ENCODE measurements at regions not wholly inside any gene's neighbourhood (a gene's known extent, or its start where the extent isn't known, plus 50 kb on each side); places are given as distances from the start of the nearest gene placed in this dataset.
"Not testable (repeated sequence)": the region's sequence is repeated elsewhere in the genome, so short reads cannot be mapped to it uniquely, and the experiment has no call there.

DNA sequence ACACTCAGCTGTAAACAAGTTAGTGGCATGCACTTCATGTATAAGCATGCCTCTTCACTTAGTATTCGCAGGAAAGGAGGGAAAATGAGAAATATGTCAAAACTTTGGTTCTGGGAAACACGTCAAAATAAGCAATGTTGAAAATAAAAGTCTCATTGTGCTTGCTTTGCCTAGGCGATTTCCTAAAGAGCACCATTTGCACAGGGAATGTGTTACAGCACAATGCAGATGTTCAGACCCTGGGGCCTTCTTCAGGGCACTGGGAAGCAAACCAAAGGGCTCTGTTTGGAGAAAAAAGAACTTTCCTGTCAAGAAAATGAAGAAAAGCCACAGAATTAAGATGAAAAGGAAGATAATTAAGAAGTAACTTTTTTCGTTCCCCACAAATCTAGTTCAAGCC is 98.6 kb upstream of the PLD5 start:
- H3K36me3 ChIP-seq (ENCODE audit: low read depth) = no peaks in the 10 kb centered on the region
- intact Hi-C loops (cut with DNase I, micrococcal nuclease) = no loop called here
- TF ChIP-seq, protein P1, sequence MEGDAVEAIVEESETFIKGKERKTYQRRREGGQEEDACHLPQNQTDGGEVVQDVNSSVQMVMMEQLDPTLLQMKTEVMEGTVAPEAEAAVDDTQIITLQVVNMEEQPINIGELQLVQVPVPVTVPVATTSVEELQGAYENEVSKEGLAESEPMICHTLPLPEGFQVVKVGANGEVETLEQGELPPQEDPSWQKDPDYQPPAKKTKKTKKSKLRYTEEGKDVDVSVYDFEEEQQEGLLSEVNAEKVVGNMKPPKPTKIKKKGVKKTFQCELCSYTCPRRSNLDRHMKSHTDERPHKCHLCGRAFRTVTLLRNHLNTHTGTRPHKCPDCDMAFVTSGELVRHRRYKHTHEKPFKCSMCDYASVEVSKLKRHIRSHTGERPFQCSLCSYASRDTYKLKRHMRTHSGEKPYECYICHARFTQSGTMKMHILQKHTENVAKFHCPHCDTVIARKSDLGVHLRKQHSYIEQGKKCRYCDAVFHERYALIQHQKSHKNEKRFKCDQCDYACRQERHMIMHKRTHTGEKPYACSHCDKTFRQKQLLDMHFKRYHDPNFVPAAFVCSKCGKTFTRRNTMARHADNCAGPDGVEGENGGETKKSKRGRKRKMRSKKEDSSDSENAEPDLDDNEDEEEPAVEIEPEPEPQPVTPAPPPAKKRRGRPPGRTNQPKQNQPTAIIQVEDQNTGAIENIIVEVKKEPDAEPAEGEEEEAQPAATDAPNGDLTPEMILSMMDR (IDR thresholded peaks at IDR 0.05) = no peak
- peaks cover 27% of the 10 kb centered on the region for H3K9me3 ChIP-seq
- H3K4me3 ChIP-seq = no peak overlapping the region
- H3K4me1 ChIP-seq (ENCODE audit: low read depth) = no peaks in the 10 kb centered on the region
- DNase-seq (no peak), ATAC-seq (no peak)

DNA sequence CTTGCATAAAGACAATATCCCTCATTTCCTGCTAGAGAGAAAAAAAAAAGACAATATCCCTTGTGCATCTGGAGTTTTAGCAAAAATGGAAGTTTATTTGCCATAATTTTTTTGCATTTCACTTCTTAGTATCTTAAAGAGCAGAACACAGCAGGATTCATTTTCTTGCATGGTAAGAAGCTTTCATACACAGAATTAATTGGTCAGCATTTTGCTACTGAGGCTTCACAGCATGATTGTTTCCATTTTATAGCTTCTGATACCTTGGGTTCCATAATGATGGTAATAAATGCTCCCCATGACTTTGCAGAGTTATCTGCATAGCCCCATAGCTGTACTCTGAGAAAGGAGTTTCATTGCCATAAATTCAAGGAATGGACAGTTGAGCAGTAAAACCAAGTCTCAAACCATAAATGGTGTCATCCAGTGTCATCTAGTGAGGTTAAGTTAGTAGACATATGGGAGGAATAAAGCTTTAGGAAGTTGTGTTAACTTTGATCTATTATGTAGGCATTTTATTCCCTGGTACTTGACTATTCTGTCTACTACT is 88.8 kb upstream of the PLD5 start:
- TF ChIP-seq, protein P1 (IDR thresholded peaks at IDR 0.05) = no peak
- peaks cover 13% of the 10 kb centered on the region for H3K9me3 ChIP-seq
- DNase-seq = no peak
- H3K36me3 ChIP-seq (ENCODE audit: low read depth) = no peaks in the 10 kb centered on the region
- ATAC-seq = no peak
- no peaks in the 10 kb centered on the region for H3K4me1 ChIP-seq (ENCODE audit: low read depth)
- intact Hi-C loops (cut with DNase I, micrococcal nuclease) = no loop called here
- H3K4me3 ChIP-seq = no peak overlapping the region

DNA sequence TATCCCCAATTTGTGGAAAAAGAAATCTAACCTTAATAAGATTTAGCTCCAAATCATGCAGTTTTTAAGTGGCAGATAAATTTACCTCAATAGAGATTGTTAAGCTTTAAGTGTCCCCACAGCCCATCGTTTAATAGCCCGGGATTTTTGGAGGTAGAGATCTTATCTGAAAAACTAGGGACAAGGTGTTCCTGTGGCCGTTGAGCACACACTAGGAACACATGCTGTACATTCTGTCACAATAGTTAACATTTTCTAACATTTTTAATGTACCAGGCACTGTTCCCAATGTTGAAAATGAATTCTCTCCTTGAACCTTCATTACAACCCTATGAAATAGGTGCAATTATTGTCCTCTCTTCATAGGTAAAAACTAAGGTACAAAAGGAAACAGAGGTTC is 85.7 kb upstream of the PLD5 start:
- Histone ChIP-seq H3K9me3 (peaks cover 7% of the 10 kb centered on the region), H3K4me3 (no peak overlapping the region), H3K4me1 (ENCODE audit: low read depth) (no peaks in the 10 kb centered on the region), H3K36me3 (ENCODE audit: low read depth) (no peaks in the 10 kb centered on the region)
- intact Hi-C loops (cut with DNase I, micrococcal nuclease) = no loop called here
- ATAC-seq (no peak), DNase-seq (no peak)
- TF ChIP-seq, protein P1 (IDR thresholded peaks at IDR 0.05) = no peak

DNA sequence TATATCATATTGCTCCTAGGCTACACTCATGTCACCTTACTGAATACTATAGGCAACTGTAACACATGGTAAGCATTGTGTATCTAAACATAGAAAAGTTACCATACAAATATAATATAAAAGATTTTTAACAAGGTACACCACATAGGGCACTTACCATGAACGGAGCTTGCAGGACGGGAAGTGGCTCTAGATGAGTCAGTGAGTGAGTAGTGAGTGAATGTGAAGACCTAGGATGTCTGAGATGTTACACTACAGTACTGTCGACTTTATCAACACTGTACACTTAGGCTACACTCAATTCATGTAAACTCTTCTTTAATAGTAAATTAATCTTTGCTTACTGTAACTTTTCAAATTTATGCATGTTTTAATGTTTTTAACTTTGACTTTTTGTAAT is 81.0 kb upstream of the PLD5 start:
- no peak overlapping the region for H3K4me3 ChIP-seq
- no peaks in the 10 kb centered on the region for H3K36me3 ChIP-seq (ENCODE audit: low read depth)
- DNase-seq (no peak), ATAC-seq (no peak)
- intact Hi-C loops (cut with DNase I, micrococcal nuclease) = no loop called here
- H3K9me3 ChIP-seq = peaks cover 6% of the 10 kb centered on the region
- H3K4me1 ChIP-seq (ENCODE audit: low read depth) = no peaks in the 10 kb centered on the region
- TF ChIP-seq, protein P1 (IDR thresholded peaks at IDR 0.05) = no peak

DNA sequence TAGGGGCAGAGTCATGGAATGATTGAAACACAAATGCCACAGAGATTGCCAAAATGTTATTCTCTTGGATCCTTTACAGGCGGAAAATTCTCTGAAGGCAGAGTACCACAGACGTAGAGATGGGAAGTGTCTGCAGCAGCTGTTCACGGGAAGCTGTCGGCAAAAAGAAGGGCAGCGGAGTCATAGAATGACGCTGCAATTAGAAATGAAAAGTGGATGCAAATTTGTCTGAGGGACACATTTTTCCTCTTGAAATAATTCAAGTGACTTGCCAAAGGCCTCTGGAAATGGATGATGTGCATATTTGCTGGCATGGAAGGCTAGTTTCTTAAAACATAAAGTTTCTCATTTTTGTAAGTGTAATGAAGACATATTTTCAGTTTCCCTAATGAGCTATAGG is 77.5 kb upstream of the PLD5 start:
- Histone ChIP-seq H3K9me3 (peaks cover 14% of the 10 kb centered on the region), H3K36me3 (ENCODE audit: low read depth) (no peaks in the 10 kb centered on the region), H3K4me3 (no peak overlapping the region), H3K4me1 (ENCODE audit: low read depth) (no peaks in the 10 kb centered on the region)
- intact Hi-C loops (cut with DNase I, micrococcal nuclease) = no loop called here
- ATAC-seq (no peak), DNase-seq (no peak)
- TF ChIP-seq, protein P1 (IDR thresholded peaks at IDR 0.05) = no peak

DNA sequence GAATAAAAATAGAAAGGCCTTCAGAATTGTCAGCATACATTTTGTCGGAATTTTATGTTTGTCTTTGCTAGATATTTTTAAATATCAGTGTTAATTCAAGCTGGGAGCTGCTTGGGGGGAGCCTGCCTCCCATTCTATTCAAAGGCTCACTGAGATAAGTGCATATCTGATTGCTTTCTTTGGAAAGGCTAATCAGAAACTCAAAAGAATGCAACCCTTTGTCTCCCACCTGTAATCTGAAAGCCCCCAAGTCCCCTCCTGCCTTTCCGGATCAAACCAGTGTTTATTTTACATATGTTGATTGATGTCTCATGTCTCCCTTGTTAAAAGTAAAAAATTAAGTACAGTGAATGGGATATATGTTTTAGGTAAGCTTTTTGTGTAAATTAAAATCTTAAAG is 69.3 kb upstream of the PLD5 start:
- H3K4me3 ChIP-seq; H3K4me1 ChIP-seq (ENCODE audit: low read depth); DNase-seq; H3K36me3 ChIP-seq (ENCODE audit: low read depth); ATAC-seq; intact Hi-C loops (cut with DNase I, micrococcal nuclease): not testable (repeated sequence)
- H3K9me3 ChIP-seq = peaks cover 24% of the 10 kb centered on the region
